Inflammatory macrophage treated with lipopolysaccharide for 1 hour (primary cell): ENCODE measurements at regions not wholly inside any gene's neighbourhood (a gene's known extent, or its start where the extent isn't known, plus 50 kb on each side); places are given as distances from the start of the nearest gene placed in this dataset.
A peak's percentile ranks its signal among the peaks of the same experiment; 100 is the strongest.

ENCODE experiments used
- DNase-seq, 2 donors: peaks; one replicate each; pipeline ENCODE4 v3.0.0-alpha.2; 2020 to 2022

DNA sequence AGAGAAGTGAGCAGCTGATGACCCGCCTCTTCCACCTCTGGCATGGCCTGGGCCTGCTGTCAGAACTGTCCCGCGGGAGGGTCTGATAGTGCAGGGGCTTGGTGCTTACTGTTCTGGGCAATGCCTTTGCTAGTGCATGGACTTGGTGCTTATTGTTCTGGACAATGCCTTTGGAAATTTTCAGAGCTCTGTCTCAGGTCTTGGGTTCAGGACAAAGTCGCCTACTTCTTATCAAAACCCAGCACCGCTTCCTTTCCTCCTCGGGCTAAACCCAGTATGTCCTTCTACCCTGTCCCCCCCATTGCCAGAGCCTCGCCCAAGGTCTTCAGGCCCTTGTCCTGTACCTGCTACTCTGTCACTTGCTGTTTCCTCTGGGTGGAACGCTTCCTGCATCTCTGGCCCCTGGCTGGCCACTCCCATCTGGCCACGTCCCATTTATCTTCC, 149.6 kb downstream of the ACKR3 start:
- no peak for DNase-seq

DNA sequence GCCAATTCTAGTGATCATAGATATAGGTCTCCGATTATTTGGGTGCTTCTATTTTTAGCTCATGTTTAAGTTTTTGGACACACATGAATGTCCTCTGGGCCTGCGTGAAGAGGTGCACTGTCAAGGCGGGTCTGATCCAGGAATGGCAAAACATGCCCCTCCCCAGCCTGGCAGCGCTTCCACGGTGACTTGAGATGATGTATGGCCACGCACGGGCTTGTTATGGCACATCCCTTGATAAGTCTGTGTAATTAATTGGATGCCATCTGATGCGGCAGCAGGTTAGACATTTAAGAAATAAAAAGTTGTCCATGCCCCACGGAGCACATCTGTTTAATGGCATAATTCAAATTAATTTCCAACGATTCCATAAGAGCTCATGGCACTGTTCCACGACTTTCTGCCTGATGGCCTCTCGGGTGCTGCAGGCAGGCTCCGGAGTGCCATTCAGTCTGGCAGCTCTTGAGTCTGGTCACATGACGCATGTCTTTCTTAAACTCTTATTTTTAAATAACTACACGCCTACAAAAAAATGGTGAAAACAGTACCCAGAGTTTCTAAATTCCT, 151.4 kb downstream of the ACKR3 start:
- no peak for DNase-seq

DNA sequence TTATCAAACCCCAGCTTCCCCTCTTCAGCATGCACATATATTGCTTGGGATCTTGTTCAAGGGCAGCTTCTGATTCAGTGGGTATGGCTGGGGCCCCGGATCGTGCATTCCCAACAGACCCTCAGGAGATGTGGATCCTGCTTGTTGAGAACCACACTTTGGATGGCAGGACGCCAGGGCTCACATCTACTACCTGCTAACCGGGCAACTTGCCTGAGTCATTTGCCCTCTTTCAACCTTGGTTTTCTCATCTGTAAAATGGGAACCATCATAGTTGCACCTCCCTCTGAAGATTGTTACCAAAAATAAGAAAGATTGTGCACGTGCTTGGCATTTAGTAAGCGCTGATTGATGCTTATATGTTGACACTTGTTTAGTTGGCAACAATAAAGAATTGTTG, 154.6 kb downstream of the ACKR3 start:
- no peak for DNase-seq

DNA sequence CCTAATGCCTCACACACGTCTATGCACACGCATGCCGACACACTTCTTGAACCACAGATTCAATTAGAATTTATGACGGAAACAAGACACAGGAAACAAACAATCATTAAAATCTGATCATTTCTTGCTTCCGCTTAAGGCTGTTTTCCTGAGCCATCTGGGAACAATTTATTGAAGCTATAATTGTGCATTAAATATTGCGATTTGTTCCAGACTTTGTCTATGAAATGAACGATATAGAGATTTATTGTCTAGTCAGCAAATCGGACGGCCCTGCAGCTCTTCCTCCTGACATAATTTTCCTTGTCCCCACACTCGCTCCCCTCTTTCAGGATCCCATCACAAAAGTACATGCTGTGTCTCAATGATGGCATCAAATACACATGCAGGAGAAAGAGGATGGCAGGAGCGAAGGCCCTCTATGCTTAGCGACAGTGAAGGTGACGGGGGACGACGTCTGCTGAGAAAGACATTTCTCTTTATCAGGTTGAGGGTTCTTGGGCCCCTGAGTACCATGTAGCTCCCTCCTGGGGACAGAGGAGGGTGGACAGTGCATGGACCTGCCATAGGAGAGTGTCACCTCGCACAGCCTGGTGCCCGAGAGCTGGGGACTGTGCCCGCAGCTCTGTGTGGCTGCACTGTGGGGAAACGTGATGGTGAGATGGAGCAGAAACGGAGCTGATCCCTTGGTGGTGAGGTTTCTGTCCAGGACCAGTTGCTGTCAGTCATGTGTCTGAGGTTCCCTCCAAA, 157.3 kb downstream of the ACKR3 start:
- DNase-seq, result no peak

DNA sequence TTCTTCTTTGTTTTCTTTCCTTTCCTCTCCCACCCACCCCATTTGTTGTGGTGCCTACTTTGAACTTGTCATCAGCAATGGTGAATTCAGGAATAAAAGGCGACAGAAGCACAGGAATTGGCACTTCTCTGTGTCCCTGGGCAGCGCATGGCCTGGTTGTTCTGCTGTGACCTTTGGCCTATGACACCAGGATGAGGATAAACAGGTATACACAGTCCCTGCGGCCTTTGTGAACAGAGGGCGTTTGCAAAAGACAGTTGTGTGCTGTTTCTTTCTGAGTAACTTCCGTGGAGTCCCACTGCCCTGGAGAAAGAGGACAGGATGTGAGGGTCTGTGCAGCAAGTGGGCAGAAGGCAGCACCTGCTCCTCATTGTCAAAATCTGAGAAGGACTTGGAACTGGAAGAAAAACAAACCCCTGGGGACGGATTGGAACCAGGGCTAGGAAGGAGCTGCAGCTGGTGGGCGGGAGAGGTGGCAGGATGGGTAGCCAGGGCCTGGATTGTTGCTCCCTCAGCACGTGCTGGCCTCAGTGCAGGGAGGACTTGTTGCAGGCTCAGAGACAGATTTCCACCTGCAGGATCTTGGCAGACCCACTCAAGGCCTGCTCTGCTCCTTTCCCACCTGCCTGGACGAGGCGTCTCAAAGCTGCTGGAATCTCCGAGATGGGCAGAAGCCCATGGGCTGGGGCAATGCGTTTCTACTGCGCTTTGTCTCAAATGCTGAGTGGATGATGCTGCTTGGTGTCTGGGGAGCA, 159.5 kb downstream of the ACKR3 start:
- no peak for DNase-seq

DNA sequence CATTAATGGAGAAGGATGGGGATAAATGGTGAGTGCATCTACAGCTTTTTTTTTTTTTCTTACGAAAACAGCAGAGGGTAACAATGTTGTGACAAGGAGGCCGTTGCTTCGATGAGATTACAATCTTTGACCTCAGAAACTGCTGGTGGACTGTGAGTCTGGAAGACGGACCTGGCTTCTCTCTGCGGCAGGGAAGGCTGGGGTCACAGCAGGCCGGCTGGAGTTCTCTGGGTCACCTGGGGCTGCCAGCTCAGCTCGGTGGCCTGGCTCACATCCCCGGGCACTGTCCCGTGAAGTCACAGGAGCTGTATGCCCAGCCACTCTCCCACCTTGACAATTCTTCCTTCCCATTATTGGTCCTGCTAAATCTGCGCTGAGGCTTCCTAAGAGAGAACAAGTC, 160.8 kb downstream of the ACKR3 start:
- no peak for DNase-seq

DNA sequence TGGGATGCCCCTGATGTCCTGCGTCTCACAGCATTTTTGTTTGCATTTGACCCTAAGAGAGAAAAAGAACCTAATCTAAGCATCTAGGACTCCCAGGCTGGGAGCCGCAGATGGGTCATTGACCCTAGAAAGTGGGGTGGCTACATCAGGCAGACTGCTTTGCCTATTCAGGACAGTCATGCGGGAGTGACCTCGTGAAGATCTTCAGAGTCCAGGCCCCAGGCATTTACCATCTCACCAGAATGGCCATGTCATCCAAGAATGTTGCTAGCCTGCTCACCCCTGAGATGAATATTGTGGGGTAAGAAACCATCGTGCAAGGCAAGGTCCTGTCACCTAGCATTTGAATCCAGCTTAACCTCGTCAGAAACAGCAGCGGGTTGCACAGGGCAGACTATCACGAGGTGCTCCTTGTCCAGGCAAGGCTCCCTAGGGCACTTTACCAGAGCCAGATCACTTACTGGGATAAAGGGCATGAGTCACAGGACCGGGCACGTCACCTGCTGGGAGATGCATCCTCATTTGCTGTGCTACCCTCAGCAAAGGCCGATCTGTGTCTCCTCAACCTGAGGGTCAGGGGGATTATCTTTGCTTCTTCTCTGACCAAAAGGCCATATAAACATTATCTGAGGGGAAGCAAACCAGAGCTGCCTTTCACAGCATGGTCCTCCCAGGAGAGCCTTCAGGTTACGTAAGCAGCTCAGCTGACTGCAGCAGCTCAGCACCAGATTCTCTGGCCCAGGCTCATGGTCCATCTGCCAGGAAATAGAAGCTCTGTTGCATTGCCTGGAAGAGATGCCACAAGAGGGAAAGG, 162.3 kb downstream of the ACKR3 start:
- DNase-seq, result no peak

DNA sequence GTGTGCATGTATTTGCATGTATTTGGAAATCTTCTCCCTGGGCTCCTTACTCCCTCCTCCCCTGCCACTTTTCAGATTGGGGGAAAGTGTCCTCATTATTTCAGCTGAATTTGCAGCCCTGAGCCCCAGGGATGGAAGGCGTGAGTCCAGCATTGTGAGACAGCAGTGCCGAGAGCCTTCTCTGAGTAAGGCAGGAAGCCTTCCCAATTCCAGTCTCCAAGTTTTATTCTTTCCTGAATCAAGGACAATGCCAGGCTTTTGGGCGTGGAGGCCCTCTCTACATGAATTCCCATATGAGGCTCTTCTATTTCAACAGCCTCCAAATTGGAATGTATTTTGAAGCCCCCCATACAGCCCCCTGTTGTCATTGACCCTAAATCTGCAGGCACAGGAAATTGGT, 163.5 kb downstream of the ACKR3 start:
- no peak for DNase-seq

DNA sequence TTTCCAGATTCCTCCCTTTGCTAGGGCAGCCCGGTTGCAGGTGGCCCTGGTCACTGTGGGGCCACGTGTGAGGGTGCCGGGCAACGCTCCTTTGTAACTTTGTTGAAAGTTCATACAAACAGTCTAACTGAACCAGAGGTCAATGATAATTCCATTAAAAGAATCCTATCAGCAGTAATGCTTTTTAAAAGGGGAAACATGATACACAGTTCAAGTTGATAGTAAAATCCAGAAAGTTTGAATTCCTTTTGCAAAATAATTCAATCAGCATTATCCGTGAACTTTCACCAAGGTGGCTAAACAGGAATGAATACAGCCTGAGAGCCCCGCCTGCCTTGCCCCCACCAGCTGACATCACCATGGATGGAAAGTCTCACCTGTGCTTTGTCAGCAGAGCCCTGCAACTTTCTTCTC, 166.2 kb downstream of the ACKR3 start:
- no peak for DNase-seq

DNA sequence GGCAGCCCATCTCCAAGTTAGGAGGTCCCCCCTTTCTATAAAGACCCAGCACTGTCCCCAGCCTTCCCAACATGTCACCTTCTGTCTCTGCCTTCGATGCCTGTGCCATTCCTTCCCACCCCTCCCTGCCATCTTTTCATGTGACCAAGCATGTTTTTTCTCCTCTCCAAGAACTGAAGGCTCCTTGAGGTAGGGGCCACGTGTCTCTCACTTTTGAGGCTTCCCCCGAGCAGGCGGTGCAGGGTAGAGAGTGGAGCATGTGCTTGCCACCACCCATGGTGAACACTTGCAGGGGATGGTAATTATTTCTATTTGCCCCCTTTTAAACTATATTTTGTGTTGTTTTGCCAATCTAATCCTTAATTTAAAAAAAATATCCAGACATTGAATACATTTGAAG, 168.4 kb downstream of the ACKR3 start:
- no peak for DNase-seq

DNA sequence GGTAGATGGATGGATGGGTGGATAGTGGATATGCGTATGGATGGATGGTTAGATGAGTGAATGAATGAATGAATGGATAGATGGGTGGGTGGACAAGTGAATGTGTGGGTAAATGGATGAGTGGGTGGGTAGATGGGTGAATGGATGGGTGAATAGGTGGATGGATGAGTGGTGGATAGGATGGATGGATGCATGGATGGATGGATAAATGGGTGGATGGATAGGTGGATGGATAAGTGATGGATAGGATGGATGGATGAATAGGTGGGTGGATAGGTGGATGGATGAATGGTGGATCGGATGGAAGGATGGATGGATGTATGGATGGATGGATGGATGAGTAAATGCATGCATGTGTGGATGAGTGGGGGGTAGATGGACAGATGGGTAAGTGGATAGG, 169.3 kb downstream of the ACKR3 start:
- no peak for DNase-seq

DNA sequence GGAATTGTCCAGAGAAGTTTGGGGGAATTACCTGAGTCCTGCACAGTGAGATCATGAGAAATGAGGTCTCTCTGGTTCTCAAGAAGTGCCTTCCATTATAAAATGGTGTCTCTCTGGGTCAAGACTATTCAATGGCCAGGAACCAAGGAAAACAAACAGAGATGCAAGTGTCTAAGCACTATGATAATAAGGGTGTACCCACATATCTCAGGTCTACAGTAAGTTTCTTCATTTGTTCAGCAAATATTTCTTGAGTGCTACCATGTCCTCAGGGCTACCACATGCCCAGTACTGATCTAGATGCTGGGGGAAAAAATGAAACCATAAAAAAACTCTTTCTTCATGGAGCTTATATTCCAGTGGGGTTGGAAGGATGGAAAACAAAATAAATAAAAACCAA, 170.0 kb downstream of the ACKR3 start:
- DNase-seq, result no peak

DNA sequence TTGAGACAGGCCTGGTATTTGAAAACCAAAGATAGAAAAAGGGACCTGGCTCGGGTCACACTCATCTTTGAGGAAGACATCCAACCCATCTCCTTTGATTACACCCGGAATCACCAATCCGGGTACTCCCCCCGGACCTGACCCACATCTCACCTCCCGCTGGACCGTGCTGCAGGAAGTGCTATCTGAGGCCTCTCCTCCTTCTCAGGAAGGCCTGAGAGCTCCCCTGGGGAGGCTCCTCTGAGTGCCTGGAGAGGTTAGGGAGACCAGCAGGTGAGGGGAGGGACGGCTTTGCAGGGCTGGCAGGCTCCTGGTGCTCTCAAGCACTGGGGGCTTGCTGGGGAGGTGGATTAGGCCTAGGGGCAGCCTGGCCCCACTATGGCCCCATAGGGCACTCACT, 170.9 kb downstream of the ACKR3 start:
- DNase-seq, result no peak

DNA sequence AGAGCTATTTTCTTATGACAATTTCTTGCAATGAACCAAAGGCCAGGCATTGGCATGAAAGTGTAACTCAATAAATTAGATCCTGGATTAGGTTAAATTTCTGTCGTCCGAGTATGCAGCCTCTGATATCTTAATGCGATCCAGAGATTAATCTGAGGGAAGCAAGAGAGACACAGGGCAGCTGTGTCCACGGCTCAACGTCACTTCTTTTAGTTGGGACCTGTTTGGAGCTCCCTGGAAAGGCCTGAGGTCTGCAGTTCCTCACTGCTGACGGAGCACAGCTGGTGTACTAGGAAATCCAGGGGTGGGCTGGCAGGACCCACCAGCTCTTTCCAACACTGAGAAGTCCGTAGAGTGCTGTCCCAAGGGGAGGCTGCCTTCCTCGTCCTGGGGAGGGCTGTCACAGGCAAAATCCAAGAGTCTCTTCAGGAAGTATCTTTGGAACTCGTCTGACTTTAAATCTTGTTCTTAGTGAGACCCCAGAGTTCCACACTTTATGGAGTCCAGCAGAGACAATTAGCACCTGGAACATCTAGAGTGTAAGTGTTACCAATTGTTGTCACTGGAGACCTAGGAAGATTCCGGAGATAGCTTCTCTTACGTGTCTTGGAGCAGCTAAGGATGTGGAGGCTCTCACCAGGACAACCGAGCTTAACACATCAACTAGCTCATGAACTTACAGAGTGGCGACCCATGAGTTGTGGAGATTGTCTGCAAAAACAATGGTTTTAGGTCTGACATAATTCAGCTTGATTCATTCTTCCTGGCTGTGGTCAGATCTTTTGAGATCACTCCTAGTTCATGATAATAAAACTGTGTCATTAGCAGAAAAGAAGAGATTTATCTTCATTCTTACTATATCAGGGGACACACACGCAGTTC, 173.7 kb downstream of the ACKR3 start:
- DNase-seq, result no peak

DNA sequence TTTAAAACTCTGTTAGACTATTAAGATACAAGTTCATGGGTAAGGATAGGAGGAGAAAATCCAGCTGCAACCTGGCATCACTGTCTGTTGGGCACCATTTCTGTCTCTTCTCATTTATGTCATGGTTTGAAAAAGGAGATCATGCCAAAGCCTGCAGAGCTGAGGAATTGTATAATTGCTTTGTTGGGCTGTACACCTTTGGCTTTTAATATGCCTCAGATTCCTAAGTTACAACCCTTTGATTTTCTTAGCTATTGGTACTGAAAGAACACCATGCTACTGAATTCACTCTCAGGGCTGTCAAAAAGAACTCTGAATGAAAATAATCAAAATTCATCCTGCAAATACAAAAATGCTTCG, 174.3 kb downstream of the ACKR3 start:
- DNase-seq, result no peak

DNA sequence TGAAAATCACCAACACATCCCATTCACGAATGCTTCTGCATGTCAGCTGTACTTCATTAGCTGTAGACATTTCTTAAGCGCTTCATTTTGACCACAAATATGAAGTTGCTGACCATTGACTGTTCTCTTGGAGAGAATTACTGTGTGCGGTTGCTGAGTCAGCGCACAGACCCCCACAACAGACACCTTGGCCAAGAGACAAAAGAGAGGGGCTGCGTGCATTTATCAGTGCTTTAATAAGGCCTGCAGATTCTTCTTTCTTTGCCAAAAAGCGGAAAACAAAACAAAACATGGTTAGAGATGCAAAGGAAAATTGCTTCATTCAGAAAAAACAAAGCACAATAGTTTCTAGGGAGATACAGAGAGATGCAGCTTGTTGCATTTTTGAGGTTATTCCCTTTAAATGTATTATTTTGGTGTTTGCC, 174.7 kb downstream of the ACKR3 start:
- no peak for DNase-seq

DNA sequence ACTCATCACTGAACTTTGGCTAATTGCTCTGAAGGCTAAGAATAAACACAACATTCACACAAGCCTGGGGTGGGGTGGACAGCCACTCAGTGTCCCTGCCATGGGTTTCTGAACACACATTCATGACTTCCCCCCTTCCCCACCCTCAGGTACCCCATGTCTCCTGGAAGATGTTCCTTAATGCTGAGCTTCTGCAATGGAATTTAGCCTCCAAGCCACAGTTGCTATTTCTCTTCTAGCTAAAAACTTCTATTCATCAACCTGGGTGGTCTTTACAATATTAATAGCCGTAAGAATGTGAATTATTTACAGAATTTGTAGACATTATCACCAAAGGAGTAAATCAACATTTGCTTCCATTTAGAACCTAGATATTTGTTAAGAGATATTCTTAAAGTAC, 175.1 kb downstream of the ACKR3 start:
- DNase-seq, result no peak

DNA sequence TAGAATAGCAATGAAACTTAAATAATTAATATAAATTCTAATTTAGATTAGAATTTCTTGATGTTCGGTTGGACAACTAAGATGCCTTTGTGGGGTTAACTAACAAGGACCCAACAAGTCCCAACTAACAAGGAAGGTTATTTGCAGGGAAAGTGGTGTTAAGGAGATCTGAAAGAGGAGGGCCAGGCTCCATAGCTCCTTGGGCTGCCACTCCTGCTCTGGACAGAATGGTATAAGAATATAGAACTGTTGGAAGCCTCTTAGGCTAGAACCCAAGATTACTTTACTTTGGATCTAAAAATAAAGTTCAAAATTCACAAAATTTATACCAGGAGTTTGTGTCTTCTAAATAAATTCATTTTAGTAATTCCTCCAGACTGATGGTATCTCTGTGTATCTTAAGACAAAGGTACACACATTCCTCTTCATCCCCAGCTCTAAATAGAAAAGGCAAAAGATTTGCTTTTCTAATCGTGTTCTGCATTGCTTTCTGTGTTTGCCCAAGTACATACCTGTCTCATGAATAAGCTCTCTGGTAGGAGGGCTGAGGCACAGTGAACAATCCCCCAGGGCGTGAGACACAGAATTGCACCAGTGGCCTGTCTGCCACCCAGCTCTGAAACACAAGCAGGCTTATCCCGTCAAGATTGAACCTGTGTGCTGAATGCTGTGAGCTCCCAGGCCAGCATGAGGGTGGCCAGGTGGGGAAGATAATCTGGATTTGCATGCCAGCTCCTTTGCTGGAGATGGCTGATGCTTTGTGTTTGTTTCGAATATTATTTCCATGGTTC, 176.0 kb downstream of the ACKR3 start:
- no peak for DNase-seq

DNA sequence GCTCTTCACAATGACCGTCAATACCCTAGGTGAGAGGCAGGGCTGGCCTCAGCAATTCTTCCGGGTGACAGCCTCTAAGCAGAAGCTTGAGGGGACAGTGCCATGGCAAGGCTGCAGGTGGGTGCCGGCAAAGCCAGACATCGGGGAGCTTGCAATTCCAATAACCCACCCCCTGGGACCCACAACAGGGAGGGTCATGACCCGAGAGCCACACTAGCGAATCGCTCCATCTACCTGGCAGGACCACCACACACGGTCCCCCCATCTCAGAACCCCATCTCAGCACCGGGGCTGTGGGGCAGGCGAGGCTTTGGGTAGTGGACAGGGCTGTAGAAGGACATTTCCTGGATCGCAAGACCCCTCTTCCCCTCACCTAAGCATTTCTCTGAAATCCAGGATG, 177.2 kb downstream of the ACKR3 start:
- DNase-seq, result no peak

DNA sequence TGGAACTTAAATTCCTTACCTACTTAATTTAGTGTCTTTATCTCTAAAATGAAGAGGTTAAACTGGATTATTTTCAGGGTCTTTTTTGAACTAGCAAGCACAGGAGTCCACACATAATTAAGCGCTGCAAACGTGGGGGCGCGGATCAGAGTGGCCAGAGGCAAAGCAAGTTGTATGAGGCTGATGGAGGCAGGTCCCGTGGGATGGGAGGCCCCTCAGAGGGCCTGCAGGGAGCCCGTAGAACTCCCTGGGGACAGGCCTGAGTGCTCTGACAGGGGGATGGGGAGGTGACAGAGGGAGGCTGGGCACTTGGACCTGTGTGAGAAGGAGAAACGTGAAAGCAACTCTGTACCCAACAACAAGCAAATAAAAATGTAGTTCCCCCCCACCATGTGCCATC, 177.8 kb downstream of the ACKR3 start:
- DNase-seq, result no peak

DNA sequence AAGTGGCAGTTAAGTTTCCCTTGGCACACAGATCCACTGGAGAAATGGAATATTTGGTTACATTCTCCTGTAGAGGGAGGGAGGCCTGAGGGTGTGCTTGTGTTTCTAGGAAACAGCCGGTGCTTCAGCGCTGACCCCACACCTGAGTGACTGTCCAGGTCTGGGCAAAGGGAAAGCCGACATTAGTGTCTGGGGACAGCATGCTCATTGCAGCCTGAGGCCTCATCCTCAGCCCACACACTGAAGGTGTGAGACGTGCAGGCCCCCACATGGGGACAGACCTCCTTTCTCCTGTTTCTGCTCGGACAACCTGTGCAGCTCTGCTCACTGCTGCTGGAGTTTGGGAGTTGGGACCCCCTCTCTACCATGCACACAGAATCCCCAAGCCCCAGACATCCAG, 178.3 kb downstream of the ACKR3 start:
- no peak for DNase-seq

DNA sequence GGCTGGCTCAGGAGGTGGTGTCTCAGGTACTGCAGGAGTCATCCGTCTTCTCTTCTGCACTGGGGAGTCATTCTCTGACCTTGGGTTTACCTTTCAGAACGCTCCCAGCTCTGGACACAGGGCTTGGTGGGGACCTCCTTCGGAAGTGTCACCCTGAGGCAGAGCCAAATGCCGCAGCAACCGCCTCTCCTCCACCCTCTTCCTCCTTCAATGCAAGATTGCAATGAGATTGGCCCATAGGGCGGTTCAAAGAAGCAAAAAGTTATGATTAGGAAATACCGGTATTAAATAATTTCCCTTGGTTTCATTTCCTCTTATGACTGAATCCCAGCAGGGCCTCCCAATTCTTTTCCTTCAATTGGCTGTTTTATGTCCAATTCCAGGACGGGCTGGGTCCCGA, 178.8 kb downstream of the ACKR3 start:
- peak; percentile 93 to 95 for DNase-seq
